ENCODE measurements at regions not wholly inside any gene's neighbourhood (a gene's known extent, or its start where the extent isn't known, plus 50 kb on each side); places are given as distances from the start of the nearest gene placed in this dataset.

DNA sequence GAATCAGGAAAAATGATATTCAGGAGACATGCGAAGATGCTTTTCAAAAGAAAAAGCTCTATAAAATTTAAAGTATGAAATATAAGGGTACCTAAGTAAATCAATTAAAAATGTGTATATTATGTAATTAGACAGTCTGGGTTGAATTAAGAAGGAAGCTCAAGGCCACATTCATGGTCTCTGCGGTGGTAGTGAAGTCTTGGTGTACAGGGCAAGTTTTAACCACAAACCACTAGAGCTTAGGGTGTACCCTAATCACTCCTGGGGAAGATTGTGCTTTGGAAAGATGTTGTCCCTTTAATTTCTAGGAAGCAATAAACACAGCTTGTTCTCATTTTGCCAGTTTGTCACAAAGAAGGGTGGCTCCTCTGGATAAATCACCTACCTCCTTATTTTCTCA lies 287.2 kb upstream of the ZNF608 start:
- Histone ChIP-seq H2AFZ (ENCODE audit: low read length) (no peak overlapping the region), H4K20me1 (ENCODE audit: insufficient read depth, low read depth, low read length) (no peaks in the 10 kb centered on the region), H3K4me1 (ENCODE audit: low read length) (peaks cover 5% of the 10 kb centered on the region; the same call in 1 of the 2 replicates), H3K4me2 (ENCODE audit: low read depth, low read length, poor library complexity, severe bottlenecking) (no peak overlapping the region), H3K36me3 (ENCODE audit: insufficient read depth, low read length) (no peaks in the 10 kb centered on the region), H3K9ac (ENCODE audit: low read length) (no peak overlapping the region), H3K9me3 (ENCODE audit: low read length) (no peaks in the 10 kb centered on the region), H3K4me3 (ENCODE audit: low read length) (no peak overlapping the region), H3K27me3 (ENCODE audit: low read length) (no peaks in the 10 kb centered on the region), H3K79me2 (ENCODE audit: low read length) (no peaks in the 10 kb centered on the region), H3K27ac (ENCODE audit: low read length) (no peak overlapping the region), H3K9me2 (replicated peaks; ENCODE audit: insufficient read depth, low read length) (no peaks in the 10 kb centered on the region)
- no peak for DNase-seq

DNA sequence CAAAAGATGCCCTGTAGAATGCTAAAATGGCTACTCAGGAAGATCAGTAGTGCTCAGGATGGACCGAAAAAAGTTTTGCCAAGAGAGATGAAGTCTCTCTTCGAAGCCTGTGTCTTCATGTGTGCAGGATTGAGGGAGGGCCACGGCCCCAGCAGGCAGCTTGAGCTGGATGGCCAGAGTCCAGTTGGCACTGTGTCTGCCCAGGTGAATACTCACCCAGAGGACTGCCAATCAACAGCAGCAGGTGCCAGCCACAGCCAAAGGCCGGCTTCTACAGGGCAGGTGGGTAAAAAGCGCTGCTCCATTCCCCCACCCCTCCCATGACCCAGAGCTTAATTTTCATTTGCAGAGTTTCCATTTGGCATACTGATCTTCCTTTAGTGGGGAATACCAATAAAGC lies 287.9 kb upstream of the ZNF608 start:
- no peaks in the 10 kb centered on the region for H3K9me2 ChIP-seq (replicated peaks; ENCODE audit: insufficient read depth, low read length)

DNA sequence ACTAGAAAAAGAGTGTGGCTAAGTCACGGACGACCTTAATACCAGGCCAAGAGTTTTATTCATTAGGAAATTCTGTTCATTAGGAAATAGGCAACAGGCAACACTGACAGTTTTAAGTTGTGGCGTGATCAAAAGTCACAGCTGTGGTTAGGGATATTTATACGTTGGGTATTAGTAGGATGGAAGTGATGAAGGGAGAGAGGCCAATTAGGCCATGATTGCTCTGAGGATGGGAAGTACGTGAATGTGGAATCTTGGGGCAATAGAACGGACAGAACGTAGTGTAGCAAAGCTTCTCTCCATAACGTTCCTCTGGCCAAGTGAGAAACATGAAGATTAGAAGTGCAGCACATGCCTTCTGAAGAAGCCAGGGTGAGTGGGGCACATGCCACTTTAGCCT lies 290.1 kb upstream of the ZNF608 start:
- Histone ChIP-seq H3K36me3 (ENCODE audit: insufficient read depth, low read length) (no peaks in the 10 kb centered on the region), H3K9me2 (replicated peaks; ENCODE audit: insufficient read depth, low read length) (no peaks in the 10 kb centered on the region), H2AFZ (ENCODE audit: low read length) (no peak overlapping the region), H3K4me3 (ENCODE audit: low read length) (no peak overlapping the region), H3K4me2 (ENCODE audit: low read depth, low read length, poor library complexity, severe bottlenecking) (no peak overlapping the region), H3K79me2 (ENCODE audit: low read length) (no peaks in the 10 kb centered on the region), H3K27me3 (ENCODE audit: low read length) (no peaks in the 10 kb centered on the region), H3K27ac (ENCODE audit: low read length) (no peak overlapping the region), H4K20me1 (ENCODE audit: insufficient read depth, low read depth, low read length) (no peaks in the 10 kb centered on the region), H3K4me1 (ENCODE audit: low read length) (peaks cover 5% of the 10 kb centered on the region; the same call in 1 of the 2 replicates), H3K9me3 (ENCODE audit: low read length) (no peaks in the 10 kb centered on the region), H3K9ac (ENCODE audit: low read length) (no peak overlapping the region)
- no peak for DNase-seq

More for the DNA sequence above, 287.9 kb upstream of the ZNF608 start:
- Histone ChIP-seq H3K4me1 (ENCODE audit: low read length) (peaks cover 5% of the 10 kb centered on the region; the same call in 1 of the 2 replicates), H3K9ac (ENCODE audit: low read length) (no peak overlapping the region), H3K4me2 (ENCODE audit: low read depth, low read length, poor library complexity, severe bottlenecking) (no peak overlapping the region), H3K79me2 (ENCODE audit: low read length) (no peaks in the 10 kb centered on the region), H3K4me3 (ENCODE audit: low read length) (no peak overlapping the region), H3K27ac (ENCODE audit: low read length) (no peak overlapping the region), H3K36me3 (ENCODE audit: insufficient read depth, low read length) (no peaks in the 10 kb centered on the region), H4K20me1 (ENCODE audit: insufficient read depth, low read depth, low read length) (no peaks in the 10 kb centered on the region), H3K27me3 (ENCODE audit: low read length) (no peaks in the 10 kb centered on the region), H3K9me3 (ENCODE audit: low read length) (no peaks in the 10 kb centered on the region), H2AFZ (ENCODE audit: low read length) (no peak overlapping the region)
- no peak for DNase-seq

DNA sequence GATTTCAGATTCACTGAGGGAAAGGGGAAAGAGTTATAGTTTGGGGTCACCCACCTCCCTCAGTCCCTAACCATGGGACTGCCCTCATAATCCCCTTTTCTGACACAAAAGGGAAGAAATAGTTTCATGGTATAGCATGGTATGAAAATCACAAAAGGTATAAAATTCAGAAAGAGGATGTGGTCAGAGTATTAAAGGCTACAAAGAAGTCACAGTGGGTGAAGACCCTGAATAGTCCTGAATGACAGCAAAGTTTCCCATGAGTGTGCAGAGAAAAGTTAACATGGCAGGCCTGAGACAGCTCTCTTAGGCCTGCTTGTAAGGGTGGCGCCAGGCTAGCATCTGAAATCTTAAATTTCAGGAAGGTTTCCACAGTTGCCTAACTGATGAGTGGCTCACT lies 290.6 kb upstream of the ZNF608 start:
- H3K4me1 ChIP-seq (ENCODE audit: low read length), result peaks cover 5% of the 10 kb centered on the region; the same call in 1 of the 2 replicates
- no peaks in the 10 kb centered on the region for H3K9me3 ChIP-seq (ENCODE audit: low read length)
- H3K36me3 ChIP-seq (ENCODE audit: insufficient read depth, low read length), result no peaks in the 10 kb centered on the region
- no peaks in the 10 kb centered on the region for H4K20me1 ChIP-seq (ENCODE audit: insufficient read depth, low read depth, low read length)
- no peaks in the 10 kb centered on the region for H3K27me3 ChIP-seq (ENCODE audit: low read length)
- no peak overlapping the region for H3K4me2 ChIP-seq (ENCODE audit: low read depth, low read length, poor library complexity, severe bottlenecking)
- no peak overlapping the region for H3K27ac ChIP-seq (ENCODE audit: low read length)
- H3K79me2 ChIP-seq (ENCODE audit: low read length), result no peaks in the 10 kb centered on the region
- H2AFZ ChIP-seq (ENCODE audit: low read length), result no peak overlapping the region
- no peak overlapping the region for H3K4me3 ChIP-seq (ENCODE audit: low read length)
- no peaks in the 10 kb centered on the region for H3K9me2 ChIP-seq (replicated peaks; ENCODE audit: insufficient read depth, low read length)
- DNase-seq, result no peak
- H3K9ac ChIP-seq (ENCODE audit: low read length), result no peak overlapping the region

DNA sequence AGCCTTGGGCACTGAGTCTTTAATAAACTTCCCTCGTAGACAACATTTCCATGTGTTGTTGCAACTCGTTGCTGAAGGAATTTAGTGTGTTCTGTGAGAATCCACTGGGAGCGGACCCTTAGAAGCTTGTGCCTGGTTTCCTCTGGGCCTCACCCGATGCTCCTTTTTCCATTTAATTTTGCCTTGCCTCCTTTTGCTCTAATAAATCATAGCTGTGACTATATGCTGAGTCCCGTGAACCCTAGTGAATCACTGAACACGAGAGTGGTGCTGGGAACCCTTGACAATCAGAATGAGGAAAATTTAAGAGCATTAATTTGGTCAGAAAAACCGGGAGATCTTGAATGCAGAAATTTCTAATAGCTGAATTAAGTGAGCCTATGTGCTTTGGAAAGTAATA lies 291.1 kb upstream of the ZNF608 start:
- H2AFZ ChIP-seq (ENCODE audit: low read length), result no peak overlapping the region
- no peak overlapping the region for H3K9ac ChIP-seq (ENCODE audit: low read length)
- no peak overlapping the region for H3K27ac ChIP-seq (ENCODE audit: low read length)
- no peaks in the 10 kb centered on the region for H3K9me2 ChIP-seq (replicated peaks; ENCODE audit: insufficient read depth, low read length)
- H3K4me1 ChIP-seq (ENCODE audit: low read length), result peaks cover 5% of the 10 kb centered on the region; the same call in 1 of the 2 replicates
- no peak for DNase-seq
- H3K79me2 ChIP-seq (ENCODE audit: low read length), result no peaks in the 10 kb centered on the region
- no peaks in the 10 kb centered on the region for H3K36me3 ChIP-seq (ENCODE audit: insufficient read depth, low read length)
- no peak overlapping the region for H3K4me3 ChIP-seq (ENCODE audit: low read length)
- no peak overlapping the region for H3K4me2 ChIP-seq (ENCODE audit: low read depth, low read length, poor library complexity, severe bottlenecking)
- H3K9me3 ChIP-seq (ENCODE audit: low read length), result no peaks in the 10 kb centered on the region
- no peaks in the 10 kb centered on the region for H3K27me3 ChIP-seq (ENCODE audit: low read length)
- no peaks in the 10 kb centered on the region for H4K20me1 ChIP-seq (ENCODE audit: insufficient read depth, low read depth, low read length)

DNA sequence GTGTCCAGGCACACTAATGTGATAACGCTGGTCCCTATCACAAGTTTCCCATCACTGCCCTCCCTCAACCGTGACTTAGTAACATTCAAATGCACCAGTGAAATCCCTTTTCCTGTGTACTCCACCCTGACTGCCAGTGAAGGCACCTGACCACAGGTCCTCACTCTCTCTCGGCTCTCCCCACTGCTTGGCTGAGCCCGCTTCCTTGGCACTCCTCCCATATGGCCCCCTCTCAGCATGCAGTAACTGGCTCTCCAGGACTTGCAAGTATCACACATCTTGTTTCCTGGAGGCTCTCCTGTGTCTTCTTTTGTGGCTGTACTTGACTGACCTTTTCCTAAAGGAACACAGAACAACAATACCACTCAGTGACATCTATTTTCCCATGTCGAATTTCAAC lies 292.0 kb upstream of the ZNF608 start:
- no peaks in the 10 kb centered on the region for H3K27me3 ChIP-seq (ENCODE audit: low read length)
- H3K4me3 ChIP-seq (ENCODE audit: low read length), result no peak overlapping the region
- peaks cover 5% of the 10 kb centered on the region; the same call in 1 of the 2 replicates for H3K4me1 ChIP-seq (ENCODE audit: low read length)
- no peaks in the 10 kb centered on the region for H3K36me3 ChIP-seq (ENCODE audit: insufficient read depth, low read length)
- no peaks in the 10 kb centered on the region for H4K20me1 ChIP-seq (ENCODE audit: insufficient read depth, low read depth, low read length)
- H3K27ac ChIP-seq (ENCODE audit: low read length), result no peak overlapping the region
- no peak for DNase-seq
- H3K9me3 ChIP-seq (ENCODE audit: low read length), result no peaks in the 10 kb centered on the region
- H3K9me2 ChIP-seq (replicated peaks; ENCODE audit: insufficient read depth, low read length), result no peaks in the 10 kb centered on the region
- no peaks in the 10 kb centered on the region for H3K79me2 ChIP-seq (ENCODE audit: low read length)
- no peak overlapping the region for H3K9ac ChIP-seq (ENCODE audit: low read length)
- H3K4me2 ChIP-seq (ENCODE audit: low read depth, low read length, poor library complexity, severe bottlenecking), result no peak overlapping the region
- H2AFZ ChIP-seq (ENCODE audit: low read length), result no peak overlapping the region

DNA sequence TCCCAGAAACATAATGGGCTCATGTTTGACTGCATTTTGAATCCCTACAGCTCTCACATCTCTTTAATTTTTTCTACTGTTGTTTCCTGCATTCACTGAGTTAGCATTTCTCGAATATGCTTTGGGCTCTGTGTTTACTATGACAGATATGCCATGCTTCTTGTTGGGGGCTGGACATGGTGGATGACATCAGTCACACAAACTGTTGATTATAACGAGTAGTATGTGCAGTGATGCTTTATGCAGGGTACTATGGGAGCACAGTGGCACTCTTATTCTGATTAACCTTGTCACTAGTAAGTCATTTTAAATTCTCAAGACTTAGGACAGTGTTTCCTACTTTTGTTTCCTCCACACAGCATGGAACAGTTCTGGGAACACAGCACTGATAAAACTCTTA lies 295.4 kb upstream of the ZNF608 start:
- H3K36me3 ChIP-seq (ENCODE audit: insufficient read depth, low read length), result no peaks in the 10 kb centered on the region

DNA sequence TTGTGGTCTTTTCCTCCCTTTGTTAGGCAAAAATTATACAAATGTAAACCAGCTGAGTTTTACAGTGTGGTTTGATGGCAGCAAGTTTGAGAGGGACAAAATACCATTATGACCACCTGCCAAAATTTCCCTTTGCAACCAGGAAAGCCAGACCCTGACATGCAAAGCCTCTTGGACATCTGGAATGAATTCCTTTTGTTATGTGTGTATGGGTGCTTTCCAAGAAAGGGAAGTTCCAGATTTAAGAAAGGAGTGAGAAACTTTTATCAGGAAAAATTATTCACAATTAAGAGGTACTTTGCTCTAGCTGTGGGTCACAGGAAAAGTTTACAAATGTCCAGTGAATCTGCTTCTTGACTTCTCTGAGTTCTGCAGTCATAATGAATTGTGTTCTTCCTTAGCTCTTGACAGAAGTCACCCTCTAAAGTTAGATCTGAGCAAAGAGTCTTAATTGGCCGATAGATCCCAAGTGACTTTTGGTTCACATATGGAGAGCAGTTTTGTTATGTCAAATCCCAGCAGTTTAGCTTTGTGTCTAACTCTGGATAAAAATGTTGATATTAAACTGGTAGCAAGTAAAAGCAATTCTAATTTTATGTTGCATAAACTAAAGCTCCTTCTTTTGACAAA lies 295.9 kb upstream of the ZNF608 start:
- Histone ChIP-seq H3K9me3 (ENCODE audit: low read length) (no peaks in the 10 kb centered on the region), H3K4me2 (ENCODE audit: low read depth, low read length, poor library complexity, severe bottlenecking) (no peak overlapping the region), H3K4me1 (ENCODE audit: low read length) (no peaks in the 10 kb centered on the region; the same call in 1 of the 2 replicates), H3K4me3 (ENCODE audit: low read length) (no peak overlapping the region), H3K9me2 (replicated peaks; ENCODE audit: insufficient read depth, low read length) (no peaks in the 10 kb centered on the region), H3K79me2 (ENCODE audit: low read length) (no peaks in the 10 kb centered on the region), H3K9ac (ENCODE audit: low read length) (no peak overlapping the region), H4K20me1 (ENCODE audit: insufficient read depth, low read depth, low read length) (no peaks in the 10 kb centered on the region), H2AFZ (ENCODE audit: low read length) (no peak overlapping the region), H3K27me3 (ENCODE audit: low read length) (no peaks in the 10 kb centered on the region), H3K27ac (ENCODE audit: low read length) (no peak overlapping the region), H3K36me3 (ENCODE audit: insufficient read depth, low read length) (no peaks in the 10 kb centered on the region)
- no peak for DNase-seq

More for the DNA sequence above, 295.4 kb upstream of the ZNF608 start:
- H3K9me3 ChIP-seq (ENCODE audit: low read length), result no peaks in the 10 kb centered on the region
- H2AFZ ChIP-seq (ENCODE audit: low read length), result no peak overlapping the region
- DNase-seq, result no peak
- H3K79me2 ChIP-seq (ENCODE audit: low read length), result no peaks in the 10 kb centered on the region
- no peak overlapping the region for H3K4me2 ChIP-seq (ENCODE audit: low read depth, low read length, poor library complexity, severe bottlenecking)
- no peak overlapping the region for H3K4me3 ChIP-seq (ENCODE audit: low read length)
- H3K27ac ChIP-seq (ENCODE audit: low read length), result no peak overlapping the region
- no peaks in the 10 kb centered on the region for H3K9me2 ChIP-seq (replicated peaks; ENCODE audit: insufficient read depth, low read length)
- H3K27me3 ChIP-seq (ENCODE audit: low read length), result no peaks in the 10 kb centered on the region
- no peaks in the 10 kb centered on the region for H4K20me1 ChIP-seq (ENCODE audit: insufficient read depth, low read depth, low read length)
- peaks cover 5% of the 10 kb centered on the region; the same call in 1 of the 2 replicates for H3K4me1 ChIP-seq (ENCODE audit: low read length)
- H3K9ac ChIP-seq (ENCODE audit: low read length), result no peak overlapping the region

Measured in Karpas-422 (cell line).